Loucy (cell line): ENCODE measurements at regions not wholly inside any gene's neighbourhood (a gene's known extent, or its start where the extent isn't known, plus 50 kb on each side); places are given as distances from the start of the nearest gene placed in this dataset.
"Not testable (repeated sequence)": the region's sequence is repeated elsewhere in the genome, so short reads cannot be mapped to it uniquely, and the experiment has no call there.

Experiments
- H2AFZ ChIP-seq: fragments of 200-600 bp; sonication (generic); 2 replicates; pipeline ENCODE4 v1.6.0; 2016; ENCODE audit warnings: antibody characterized with exemption, mild to moderate bottlenecking, low read length, moderate library complexity
- H3F3A ChIP-seq: fragments of 200-600 bp; 2 replicates; pipeline ENCODE4 v1.6.0; 2016; ENCODE audit warnings: antibody characterized with exemption, low read depth, mild to moderate bottlenecking
- H3K27me3 ChIP-seq: fragments of 200-600 bp; sonication (generic); 2 replicates; pipeline ENCODE4 v1.6.1; 2014; ENCODE audit warnings: low read length, mild to moderate bottlenecking; ENCODE audit not compliant: insufficient read depth, poor library complexity, severe bottlenecking
- H3K36me3 ChIP-seq: fragments of 200-600 bp; sonication (generic); 2 replicates; pipeline ENCODE4 v1.6.1; 2016; ENCODE audit warnings: low read length; ENCODE audit not compliant: insufficient read depth
- H3K4me1 ChIP-seq: fragments of 200-600 bp; sonication (generic); 2 replicates; pipeline ENCODE4 v1.5.1; 2014; ENCODE audit warnings: low read length, mild to moderate bottlenecking; ENCODE audit not compliant: insufficient read depth, poor library complexity, severe bottlenecking
- H3K4me2 ChIP-seq: fragments of 200-600 bp; sonication (generic); 2 replicates; pipeline ENCODE4 v1.6.0; 2014; ENCODE audit warnings: antibody characterized with exemption, low read length, low read depth, mild to moderate bottlenecking; ENCODE audit not compliant: poor library complexity, severe bottlenecking
- H3K4me3 ChIP-seq: fragments of 200-600 bp; sonication (generic); 2 replicates; pipeline ENCODE4 v1.5.1; 2014; ENCODE audit warnings: low read length, mild to moderate bottlenecking, mixed read lengths; ENCODE audit not compliant: poor library complexity, severe bottlenecking
- H3K79me2 ChIP-seq: fragments of 200-600 bp; sonication (generic); 2 replicates; pipeline ENCODE4 v1.6.1; 2014; ENCODE audit warnings: low read length; ENCODE audit not compliant: insufficient read depth
- H3K9ac ChIP-seq: fragments of 200-600 bp; sonication (generic); 2 replicates; pipeline ENCODE4 v1.6.0; 2014; ENCODE audit warnings: mild to moderate bottlenecking, low read depth, low read length, moderate library complexity; ENCODE audit not compliant: poor library complexity, severe bottlenecking
- H3K9me2 ChIP-seq: fragments of 200-600 bp; sonication (generic); replicated peaks from 2 replicates; pipeline ENCODE4 v1.6.1; 2016; ENCODE audit warnings: low read depth, low read length, mixed read lengths
- H3K9me3 ChIP-seq: fragments of 200-600 bp; sonication (generic); 2 replicates; pipeline ENCODE4 v1.6.1; 2014; ENCODE audit warnings: mild to moderate bottlenecking, antibody characterized with exemption, low read length, low read depth; ENCODE audit not compliant: insufficient read depth
- H4K20me1 ChIP-seq: fragments of 200-600 bp; sonication (generic); 2 replicates; pipeline ENCODE4 v1.6.0; 2014; ENCODE audit warnings: antibody characterized with exemption, low read length, mild to moderate bottlenecking; ENCODE audit not compliant: insufficient read depth, poor library complexity, severe bottlenecking
- CTCF ChIP-seq: fragments of 200-600 bp; sonication (generic); conservative IDR thresholded peaks from 2 replicates; pipeline ENCODE4 v1.5.1; 2014; ENCODE audit warnings: mild to moderate bottlenecking, antibody characterized with exemption, low read length
- EZH2phosphoT487 ChIP-seq: fragments of 200-600 bp; IDR thresholded peaks from 2 replicates; pipeline ENCODE4 v1.6.1; 2018; ENCODE audit warnings: antibody characterized with exemption, mild to moderate bottlenecking, moderate library complexity, borderline replicate concordance

GRCh38 chr20:53655625-53656292, 62.1 kb upstream of the ZNF217 start:
- Histone ChIP-seq H2AFZ (peak overlapping the region; percentile 61), H3K79me2 (no peaks in the 10 kb centered on the region), H3K4me3 (no peak overlapping the region), H3K4me2 (no peak overlapping the region), H3K9ac (no peak overlapping the region), H3K9me2 (no peaks in the 10 kb centered on the region), H3K9me3 (no peaks in the 10 kb centered on the region), H3K4me1 (peaks cover 33% of the 10 kb centered on the region), H3F3A (no peaks in the 10 kb centered on the region), H3K36me3 (no peaks in the 10 kb centered on the region), H3K27me3 (no peaks in the 10 kb centered on the region), H4K20me1 (no peaks in the 10 kb centered on the region)
- TF ChIP-seq CTCF (no peak), EZH2phosphoT487 (no peak)

- peak overlapping the region; percentile 61 for H2AFZ ChIP-seq
- no peaks in the 10 kb centered on the region for H4K20me1 ChIP-seq
- TF ChIP-seq EZH2phosphoT487, result no peak
- TF ChIP-seq CTCF, result no peak
- peaks cover 29% of the 10 kb centered on the region for H3K4me1 ChIP-seq
- no peaks in the 10 kb centered on the region for H3K27me3 ChIP-seq
- no peak overlapping the region for H3K4me2 ChIP-seq
- no peak overlapping the region for H3K9ac ChIP-seq
- no peaks in the 10 kb centered on the region for H3F3A ChIP-seq
- no peaks in the 10 kb centered on the region for H3K36me3 ChIP-seq
- H3K4me3 ChIP-seq, result no peak overlapping the region
- no peaks in the 10 kb centered on the region for H3K9me3 ChIP-seq
- H3K9me2 ChIP-seq, result no peaks in the 10 kb centered on the region
- no peaks in the 10 kb centered on the region for H3K79me2 ChIP-seq
Observed at GRCh38 chr20:53654932-53655624, 61.4 kb upstream of the ZNF217 start.

- H3K9ac ChIP-seq, H4K20me1 ChIP-seq, H3K79me2 ChIP-seq, H3K36me3 ChIP-seq, H3F3A ChIP-seq, H2AFZ ChIP-seq, H3K9me2 ChIP-seq, H3K4me3 ChIP-seq, H3K9me3 ChIP-seq, H3K27me3 ChIP-seq, H3K4me2 ChIP-seq: not testable (repeated sequence)
- peaks cover 29% of the 10 kb centered on the region for H3K4me1 ChIP-seq
Observed at GRCh38 chr20:53654521-53654920, 60.9 kb upstream of the ZNF217 start.
